CD14-positive monocyte (primary cell): ENCODE measurements at regions not wholly inside any gene's neighbourhood (a gene's known extent, or its start where the extent isn't known, plus 50 kb on each side); places are given as distances from the start of the nearest gene placed in this dataset.

ENCODE experiments used
- DNase-seq, 3 donors: peaks; one replicate each; pipeline ENCODE4 v3.0.0-alpha.2; 2011 to 2022
- H2AFZ ChIP-seq: 2 replicates; pipeline ENCODE4 v1.6.0; 2012; ENCODE audit warnings: mild to moderate bottlenecking, low read depth, low read length, inconsistent platforms; ENCODE audit not compliant: insufficient read depth, poor library complexity, severe bottlenecking
- H3K27ac ChIP-seq, 2 donors: 1 replicate in 1 of 2; 2 replicates in 1 of 2; pipeline ENCODE4 v1.5.1; 2012 to 2013; ENCODE audit warnings: low read length in 2 of 2, control low read depth in 1 of 2, inconsistent platforms in 1 of 2, low read depth in 1 of 2, mild to moderate bottlenecking in 1 of 2
- H3K27me3 ChIP-seq, 2 donors: one replicate each; pipeline versions ENCODE4 v1.6.0 to v1.6.1; 2011 to 2013; ENCODE audit warnings: low read length in 2 of 2; ENCODE audit not compliant: control insufficient read depth in 2 of 2, insufficient read depth in 2 of 2
- H3K36me3 ChIP-seq, 2 donors: replicated peaks in 1 of 2; 1 replicate in 1 of 2; 2 replicates in 1 of 2; pipeline versions ENCODE4 v1.5.1 to v1.6.1; 2012 to 2013; ENCODE audit warnings: low read length in 2 of 2, control low read depth in 1 of 2, inconsistent platforms in 1 of 2, mild to moderate bottlenecking in 1 of 2; ENCODE audit not compliant: insufficient read depth in 2 of 2, control insufficient read depth in 1 of 2
- H3K4me1 ChIP-seq, 2 donors: 1 replicate in 1 of 2; 2 replicates in 1 of 2; pipeline versions ENCODE4 v1.5.1 to v1.6.1; 2012 to 2013; ENCODE audit warnings: low read length in 2 of 2, control low read depth in 1 of 2, inconsistent platforms in 1 of 2, mild to moderate bottlenecking in 1 of 2, moderate library complexity in 1 of 2; ENCODE audit not compliant: insufficient read depth in 2 of 2, control insufficient read depth in 1 of 2
- H3K4me2 ChIP-seq: replicated peaks from 2 replicates; pipeline ENCODE3; 2012; ENCODE audit warnings: low read length, moderate library complexity, mild to moderate bottlenecking; ENCODE audit not compliant: poor library complexity, severe bottlenecking; ENCODE audit errors: extremely low read depth
- H3K4me3 ChIP-seq, 3 experiments: fragments of 200-600 bp in 1 of 3; sonication (generic) in 1 of 3; replicated peaks in 1 of 3; 1 replicate in 2 of 3; 2 replicates in 1 of 3; pipeline ENCODE4 v1.5.1; 2011 to 2013; ENCODE audit warnings: low read length in 3 of 3, mild to moderate bottlenecking in 3 of 3, control low read depth in 2 of 3, low read depth in 2 of 3, inconsistent platforms in 1 of 3, moderate library complexity in 1 of 3
- H3K79me2 ChIP-seq: 2 replicates; pipeline ENCODE4 v1.6.0; 2012; ENCODE audit warnings: mild to moderate bottlenecking, control low read depth, inconsistent platforms, low read length, moderate library complexity; ENCODE audit not compliant: insufficient read depth
- H3K9ac ChIP-seq: 2 replicates; pipeline ENCODE4 v1.6.0; 2017; ENCODE audit warnings: low read length, mild to moderate bottlenecking; ENCODE audit not compliant: insufficient read depth, poor library complexity, severe bottlenecking
- H3K9me3 ChIP-seq, 2 donors: replicated peaks in 1 of 2; 1 replicate in 1 of 2; 2 replicates in 1 of 2; pipeline versions ENCODE4 v1.5.1 to v1.6.1; 2012 to 2013; ENCODE audit warnings: low read length in 2 of 2, control low read depth in 1 of 2; ENCODE audit not compliant: control insufficient read depth in 1 of 2, insufficient read depth in 1 of 2
- H4K20me1 ChIP-seq: 2 replicates; pipeline ENCODE4 v1.6.0; 2012; ENCODE audit warnings: mild to moderate bottlenecking, low read length, control low read depth, moderate library complexity; ENCODE audit not compliant: insufficient read depth
- H3K27ac Mint-ChIP-seq, 7 donors: one replicate each; pipeline ENCODE4 v1.8.0; 2020; ENCODE audit warnings: mild to moderate bottlenecking in 7 of 7, mixed read lengths in 7 of 7, moderate library complexity in 6 of 7, inconsistent platforms in 2 of 7
- H3K27me3 Mint-ChIP-seq, 3 donors: one replicate each; pipeline ENCODE4 v1.8.0; 2021 to 2022; ENCODE audit warnings: low read depth in 3 of 3, mild to moderate bottlenecking in 3 of 3, mixed read lengths in 3 of 3, moderate library complexity in 3 of 3, inconsistent platforms in 1 of 3
- H3K36me3 Mint-ChIP-seq, 2 donors: one replicate each; pipeline ENCODE4 v1.8.0; 2020; ENCODE audit warnings: mixed read lengths in 2 of 2, inconsistent platforms in 1 of 2, mild to moderate bottlenecking in 1 of 2
- H3K4me1 Mint-ChIP-seq: one replicate; pipeline ENCODE4 v1.8.0; 2020; ENCODE audit warnings: mild to moderate bottlenecking, mixed read lengths
- H3K4me3 Mint-ChIP-seq, 2 donors: one replicate each; pipeline ENCODE4 v1.8.0; 2020; ENCODE audit warnings: mild to moderate bottlenecking in 2 of 2, mixed read lengths in 2 of 2, moderate library complexity in 1 of 2
- H3K9me3 Mint-ChIP-seq, 7 donors: one replicate each; pipeline ENCODE4 v1.8.0; 2020 to 2022; ENCODE audit warnings: mixed read lengths in 7 of 7, mild to moderate bottlenecking in 6 of 7, moderate library complexity in 6 of 7, inconsistent platforms in 2 of 7
- WGBS: methylation state at CpG from one replicate; pipeline ENCODE4 v1.1.5; 2013; ENCODE audit warnings: missing lambda C conversion rate; ENCODE audit not compliant: insufficient coverage; 5-methylcytosine and 5-hydroxymethylcytosine counted together
- intact Hi-C, 2 donors: fragments of 100-400 bp; cut with micrococcal nuclease; formaldehyde crosslinking; loops; one replicate each; pipeline versions ENCODE4 v1.15.0 to v1.15.1; 2023
- TF ChIP-seq, protein P1 (sequence below): fragments of 200-600 bp; IDR thresholded peaks from one replicate; pipeline ENCODE4 v1.8.0; 2022; ENCODE audit warnings: antibody characterized with exemption, mild to moderate bottlenecking

DNA sequence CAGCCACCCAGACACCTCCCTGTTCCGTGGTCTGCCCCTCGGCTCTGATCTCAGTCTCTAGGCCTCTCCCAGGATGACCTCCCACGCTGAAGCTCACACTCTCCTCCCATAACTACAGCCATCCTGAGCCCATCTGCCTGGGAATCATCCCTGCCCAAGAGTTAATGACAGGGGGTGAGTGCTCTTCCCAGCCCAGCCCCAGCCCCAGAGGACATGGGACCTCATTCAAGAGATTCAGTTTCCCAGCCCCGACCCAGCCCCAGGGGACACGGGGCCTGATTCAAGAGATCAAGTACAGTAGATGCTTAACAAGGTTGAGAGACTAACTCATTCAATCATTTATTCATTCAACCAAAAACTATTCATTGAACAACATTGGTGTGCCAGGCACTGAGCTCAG lies 272.0 kb downstream of the XXYLT1 start:
- H3K27me3 Mint-ChIP-seq = peaks cover 0 to 5% (median 2%) of the 10 kb centered on the region in 3 donors
- Histone ChIP-seq H3K9ac (no peak overlapping the region), H3K4me3 (no peak overlapping the region), H2AFZ (no peak overlapping the region), H3K36me3 (no peaks in the 10 kb centered on the region), H3K9me3 (no peaks in the 10 kb centered on the region), H3K27ac (no peak overlapping the region), H3K4me2 (no peak overlapping the region), H3K27me3 (no peaks in the 10 kb centered on the region), H3K4me1 (peaks cover 35 to 39% of the 10 kb centered on the region in 2 donors), H3K79me2 (no peaks in the 10 kb centered on the region), H4K20me1 (no peaks in the 10 kb centered on the region)
- no peaks in the 10 kb centered on the region for H3K9me3 Mint-ChIP-seq
- WGBS = 100% methylated on average over 3 of the region's 5 CpGs
- no peaks in the 10 kb centered on the region for H3K36me3 Mint-ChIP-seq
- DNase-seq = no peak
- TF ChIP-seq, protein P1, sequence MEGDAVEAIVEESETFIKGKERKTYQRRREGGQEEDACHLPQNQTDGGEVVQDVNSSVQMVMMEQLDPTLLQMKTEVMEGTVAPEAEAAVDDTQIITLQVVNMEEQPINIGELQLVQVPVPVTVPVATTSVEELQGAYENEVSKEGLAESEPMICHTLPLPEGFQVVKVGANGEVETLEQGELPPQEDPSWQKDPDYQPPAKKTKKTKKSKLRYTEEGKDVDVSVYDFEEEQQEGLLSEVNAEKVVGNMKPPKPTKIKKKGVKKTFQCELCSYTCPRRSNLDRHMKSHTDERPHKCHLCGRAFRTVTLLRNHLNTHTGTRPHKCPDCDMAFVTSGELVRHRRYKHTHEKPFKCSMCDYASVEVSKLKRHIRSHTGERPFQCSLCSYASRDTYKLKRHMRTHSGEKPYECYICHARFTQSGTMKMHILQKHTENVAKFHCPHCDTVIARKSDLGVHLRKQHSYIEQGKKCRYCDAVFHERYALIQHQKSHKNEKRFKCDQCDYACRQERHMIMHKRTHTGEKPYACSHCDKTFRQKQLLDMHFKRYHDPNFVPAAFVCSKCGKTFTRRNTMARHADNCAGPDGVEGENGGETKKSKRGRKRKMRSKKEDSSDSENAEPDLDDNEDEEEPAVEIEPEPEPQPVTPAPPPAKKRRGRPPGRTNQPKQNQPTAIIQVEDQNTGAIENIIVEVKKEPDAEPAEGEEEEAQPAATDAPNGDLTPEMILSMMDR = no peak
- H3K27ac Mint-ChIP-seq = no peak overlapping the region
- H3K4me3 Mint-ChIP-seq = no peak overlapping the region
- intact Hi-C loops = no loop called here
- H3K4me1 Mint-ChIP-seq = peaks cover 49% of the 10 kb centered on the region

DNA sequence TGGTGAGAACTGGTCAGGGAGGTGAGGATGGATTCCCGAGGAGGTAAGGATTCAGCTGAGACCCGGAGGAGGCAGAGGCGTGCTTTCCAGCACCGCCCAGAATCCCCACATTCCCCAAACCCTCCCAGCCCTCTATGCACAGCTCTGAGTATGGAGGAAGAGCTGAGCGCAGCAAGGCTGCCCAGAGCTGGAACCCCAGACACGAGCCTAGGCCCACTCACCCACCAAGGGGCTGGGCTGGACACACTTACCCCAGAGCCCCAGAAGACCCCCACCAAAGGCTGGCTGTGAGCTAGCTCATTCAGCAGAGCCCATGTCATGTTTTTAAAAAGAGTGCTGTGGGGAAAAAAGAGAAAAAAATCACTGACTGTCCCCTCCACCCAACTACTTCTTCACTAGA lies 271.5 kb downstream of the XXYLT1 start:
- no peak overlapping the region for H3K9ac ChIP-seq
- no peak overlapping the region for H3K4me3 ChIP-seq
- TF ChIP-seq, protein P1 = no peak
- DNase-seq = no peak
- H3K36me3 Mint-ChIP-seq = no peaks in the 10 kb centered on the region
- H4K20me1 ChIP-seq = no peaks in the 10 kb centered on the region
- H3K4me1 ChIP-seq = peaks cover 41 to 45% of the 10 kb centered on the region in 2 donors
- no peak overlapping the region for H3K27ac Mint-ChIP-seq
- intact Hi-C loops = no loop called here
- H3K27ac ChIP-seq = no peak overlapping the region
- no peaks in the 10 kb centered on the region for H3K9me3 Mint-ChIP-seq
- no peaks in the 10 kb centered on the region for H3K9me3 ChIP-seq
- H3K27me3 ChIP-seq = no peaks in the 10 kb centered on the region
- H3K27me3 Mint-ChIP-seq = peaks cover 0 to 5% (median 2%) of the 10 kb centered on the region in 3 donors
- H3K4me3 Mint-ChIP-seq = no peak overlapping the region
- WGBS = no CpG with 5 or more reads among the region's 6 CpGs
- no peaks in the 10 kb centered on the region for H3K36me3 ChIP-seq
- peaks cover 55% of the 10 kb centered on the region for H3K4me1 Mint-ChIP-seq
- no peaks in the 10 kb centered on the region for H3K79me2 ChIP-seq
- H2AFZ ChIP-seq = no peak overlapping the region
- H3K4me2 ChIP-seq = no peak overlapping the region
